ENCODE measurements at regions not wholly inside any gene's neighbourhood (a gene's known extent, or its start where the extent isn't known, plus 50 kb on each side); places are given as distances from the start of the nearest gene placed in this dataset.

DNA sequence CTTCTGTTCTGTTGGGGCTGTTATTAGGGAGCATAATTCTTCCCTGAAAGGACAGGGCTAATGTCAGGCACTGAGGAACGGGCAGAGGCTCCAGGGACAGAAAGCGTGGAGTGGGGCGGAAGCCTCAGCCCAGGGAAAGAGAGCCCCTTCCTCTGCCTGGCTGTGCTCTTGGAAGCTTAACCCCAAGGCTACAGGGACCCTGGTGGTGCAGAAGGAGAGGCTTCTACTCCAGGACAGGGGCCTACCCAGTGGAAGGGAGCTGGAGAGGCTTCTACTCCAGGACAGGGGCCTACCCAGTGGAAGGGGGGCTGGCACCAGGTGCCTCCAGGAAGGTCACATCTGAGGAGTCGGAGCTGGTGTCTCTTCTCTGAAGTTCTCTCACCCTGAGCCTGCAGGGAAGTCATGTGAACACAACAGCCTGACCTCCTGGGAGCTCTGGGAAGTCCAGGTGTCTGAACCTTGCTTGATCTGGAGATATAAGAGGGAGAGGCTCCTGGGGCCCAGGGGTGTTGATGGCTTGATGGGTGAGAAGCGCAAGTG is 159.5 kb upstream of the SOX1 start:
- H3K9ac ChIP-seq (replicated peaks in 1 of 4; ENCODE audit: extremely low read depth in 1 of 4, low read depth in 3 of 4, low read length in 3 of 4) = no peak overlapping the region
- no peak overlapping the region for H2BK12ac ChIP-seq (ENCODE audit: low read depth, low read length)
- H2AFZ ChIP-seq (ENCODE audit: low read length) = no peak overlapping the region
- H3K56ac ChIP-seq (replicated peaks; ENCODE audit: insufficient read length, low read depth, low read length) = no peak overlapping the region
- ChIA-PET CTCF (ENCODE audit: partially characterized antibody) (no interaction called here), POLR2A (ENCODE audit: partially characterized antibody) (no interaction called here)
- no peak overlapping the region for H3K14ac ChIP-seq (ENCODE audit: insufficient read length)
- H3K36me3 ChIP-seq (ENCODE audit: control insufficient read depth in 2 of 4, insufficient read depth in 4 of 4, low read length in 3 of 4) = no peaks in the 10 kb centered on the region
- peaks cover 0 to 3% (median 0%) of the 10 kb centered on the region in 4 experiments; a peak in 1 of 7 replicates for H3K27me3 ChIP-seq (replicated peaks in 1 of 4; ENCODE audit: control insufficient read depth in 3 of 4, extremely low read depth in 1 of 4, insufficient read depth in 3 of 4, low read length in 3 of 4)
- no peak overlapping the region for H3K4me3 ChIP-seq (ENCODE audit: extremely low read depth in 1 of 4, insufficient read depth in 2 of 4, low read depth in 3 of 4, low read length in 4 of 4)
- no peaks in the 10 kb centered on the region for H4K20me1 ChIP-seq (replicated peaks in 1 of 2; ENCODE audit: control insufficient read depth in 1 of 2, insufficient read depth in 2 of 2, low read length in 2 of 2)
- no peak overlapping the region for H3K23ac ChIP-seq (ENCODE audit: insufficient read length)
- no peak for FAIRE-seq
- no peak overlapping the region for H4K91ac ChIP-seq (replicated peaks; ENCODE audit: insufficient read length, low read length)
- no peak overlapping the region for H3K18ac ChIP-seq (ENCODE audit: extremely low read depth, low read length)
- H3K23me2 ChIP-seq (ENCODE audit: low read depth, low read length) = no peaks in the 10 kb centered on the region
- no peak overlapping the region for H3K4ac ChIP-seq (replicated peaks; ENCODE audit: insufficient read length, low read depth, low read length)
- no peak overlapping the region for H4K5ac ChIP-seq (ENCODE audit: insufficient read length, low read depth, low read length)
- no peak overlapping the region for H4K8ac ChIP-seq (ENCODE audit: extremely low read depth, insufficient read depth, low read length)
- H3K9me3 ChIP-seq (ENCODE audit: insufficient read depth in 2 of 2, low read depth in 1 of 2, low read length in 1 of 2) = no peaks in the 10 kb centered on the region
- H2BK15ac ChIP-seq (ENCODE audit: low read length) = no peak overlapping the region
- H3K79me2 ChIP-seq (ENCODE audit: control insufficient read depth in 1 of 2, insufficient read depth in 2 of 2, low read length in 2 of 2) = no peaks in the 10 kb centered on the region
- H2BK120ac ChIP-seq (replicated peaks; ENCODE audit: low read depth, low read length) = no peak overlapping the region
- TF ChIP-seq CHD2 (IDR thresholded peaks at IDR 0.05; ENCODE audit: low read length) = no peak
- no peak for TF ChIP-seq GTF2F1 (IDR thresholded peaks at IDR 0.05; ENCODE audit: borderline replicate concordance, low read depth, low read length)
- TF ChIP-seq RFX5 (IDR thresholded peaks at IDR 0.05; ENCODE audit: borderline replicate concordance, low read depth, low read length) = no peak
- TF ChIP-seq SP4 (IDR thresholded peaks at IDR 0.05; ENCODE audit: low read length) = no peak
- no peak overlapping the region for H3K27ac ChIP-seq (ENCODE audit: low read depth, low read length)
- DNase-seq (ENCODE audit: low read depth in 1 of 2, low spot score in 2 of 2) = peak in 1 of 2 experiments; percentile 16
- H2BK5ac ChIP-seq (ENCODE audit: low read depth, low read length) = no peak overlapping the region
- no peak overlapping the region for H2AK5ac ChIP-seq (ENCODE audit: low read depth, low read length)
- no peak overlapping the region for H2BK20ac ChIP-seq (ENCODE audit: low read length)
- no peaks in the 10 kb centered on the region for H3K79me1 ChIP-seq (ENCODE audit: low read depth, low read length)
- 94% methylated on average over 4 of the region's 5 CpGs; no CpG with 5 or more reads in 1 of the 2 experiments for WGBS, 2 experiments (ENCODE audit: extremely low coverage in 1 of 2, insufficient coverage in 1 of 2, insufficient read length in 1 of 2, insufficient replicate concordance in 2 of 2, low coverage in 1 of 2, low lambda C conversion rate in 2 of 2, missing lambda C conversion rate in 1 of 2)
- no peaks in the 10 kb centered on the region for H3K4me1 ChIP-seq (replicated peaks in 1 of 4; ENCODE audit: control insufficient read depth in 3 of 4, insufficient read depth in 4 of 4, low read length in 3 of 4)
- no peak overlapping the region for H3K4me2 ChIP-seq (ENCODE audit: insufficient read depth in 1 of 2, low read depth in 2 of 2, low read length in 2 of 2)
